ENCODE measurements at regions not wholly inside any gene's neighbourhood (a gene's known extent, or its start where the extent isn't known, plus 50 kb on each side); places are given as distances from the start of the nearest gene placed in this dataset.

DNA sequence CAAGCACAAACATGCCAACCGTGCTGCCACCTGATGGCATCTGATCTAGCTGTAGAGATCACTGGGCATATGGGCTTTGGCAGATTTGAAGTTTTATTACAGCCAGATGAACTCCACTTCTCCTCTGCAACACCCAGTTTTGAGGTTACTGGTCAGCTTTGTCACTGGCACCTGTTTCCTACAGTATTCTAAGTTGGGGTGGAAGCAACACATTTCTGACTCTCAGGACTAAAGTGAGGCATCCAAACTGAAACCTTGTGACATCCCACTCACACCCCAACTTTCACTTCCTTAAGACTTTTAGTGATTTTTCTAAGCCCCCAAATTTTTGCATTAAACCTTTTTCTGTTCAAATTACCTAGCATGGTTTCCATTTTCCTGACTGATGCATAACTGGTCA, 115.1 kb upstream of the PCDH18 start:
- TF ChIP-seq, protein P1, sequence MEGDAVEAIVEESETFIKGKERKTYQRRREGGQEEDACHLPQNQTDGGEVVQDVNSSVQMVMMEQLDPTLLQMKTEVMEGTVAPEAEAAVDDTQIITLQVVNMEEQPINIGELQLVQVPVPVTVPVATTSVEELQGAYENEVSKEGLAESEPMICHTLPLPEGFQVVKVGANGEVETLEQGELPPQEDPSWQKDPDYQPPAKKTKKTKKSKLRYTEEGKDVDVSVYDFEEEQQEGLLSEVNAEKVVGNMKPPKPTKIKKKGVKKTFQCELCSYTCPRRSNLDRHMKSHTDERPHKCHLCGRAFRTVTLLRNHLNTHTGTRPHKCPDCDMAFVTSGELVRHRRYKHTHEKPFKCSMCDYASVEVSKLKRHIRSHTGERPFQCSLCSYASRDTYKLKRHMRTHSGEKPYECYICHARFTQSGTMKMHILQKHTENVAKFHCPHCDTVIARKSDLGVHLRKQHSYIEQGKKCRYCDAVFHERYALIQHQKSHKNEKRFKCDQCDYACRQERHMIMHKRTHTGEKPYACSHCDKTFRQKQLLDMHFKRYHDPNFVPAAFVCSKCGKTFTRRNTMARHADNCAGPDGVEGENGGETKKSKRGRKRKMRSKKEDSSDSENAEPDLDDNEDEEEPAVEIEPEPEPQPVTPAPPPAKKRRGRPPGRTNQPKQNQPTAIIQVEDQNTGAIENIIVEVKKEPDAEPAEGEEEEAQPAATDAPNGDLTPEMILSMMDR (IDR thresholded peaks at IDR 0.05; ENCODE audit: extremely low read depth in 1 of 2, insufficient read depth in 1 of 2, low read depth in 1 of 2, low read length in 2 of 2), result no peak
- no peak for TF ChIP-seq EZH2 (IDR thresholded peaks at IDR 0.05; ENCODE audit: borderline replicate concordance, low read depth, low read length, severe bottlenecking)
- TF ChIP-seq POLR2AphosphoS5 (IDR thresholded peaks at IDR 0.05; ENCODE audit: insufficient read depth, low read depth, low read length), result no peak

Measured in endothelial cell of umbilical vein (primary cell).